ENCODE measurements at regions not wholly inside any gene's neighbourhood (a gene's known extent, or its start where the extent isn't known, plus 50 kb on each side); places are given as distances from the start of the nearest gene placed in this dataset.
"Not testable (repeated sequence)": the region's sequence is repeated elsewhere in the genome, so short reads cannot be mapped to it uniquely, and the experiment has no call there.

DNA sequence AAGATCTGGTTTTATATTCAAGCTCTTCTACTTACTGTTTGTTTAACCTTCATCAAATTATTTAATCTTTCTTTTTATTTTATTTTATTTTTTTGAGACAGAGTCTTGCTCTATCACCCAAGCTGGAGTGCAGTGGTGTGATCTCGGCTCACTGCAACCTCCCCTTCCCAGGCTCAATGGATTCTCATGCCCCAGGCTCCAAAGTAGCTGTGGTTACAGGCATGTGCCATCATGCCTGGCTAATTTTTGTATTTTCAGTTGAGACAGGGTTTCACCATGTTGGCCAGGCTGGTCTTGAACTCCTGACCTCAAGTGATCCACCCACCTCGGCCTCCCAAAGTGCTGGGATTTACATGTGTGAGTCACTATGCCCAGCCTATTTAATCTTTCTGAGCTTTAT is 821.5 kb upstream of the ATXN7L3B start:
- POLR2A ChIA-PET (ENCODE audit: partially characterized antibody); H2BK15ac ChIP-seq (ENCODE audit: low read length); H3K79me2 ChIP-seq (ENCODE audit: control insufficient read depth in 1 of 2, insufficient read depth in 2 of 2, low read length in 2 of 2); H2AK5ac ChIP-seq (ENCODE audit: low read depth, low read length); H2BK120ac ChIP-seq (replicated peaks; ENCODE audit: low read depth, low read length); H3K9ac ChIP-seq (replicated peaks in 1 of 4; ENCODE audit: extremely low read depth in 1 of 4, low read depth in 3 of 4, low read length in 3 of 4); H3K4me2 ChIP-seq (ENCODE audit: insufficient read depth in 1 of 2, low read depth in 2 of 2, low read length in 2 of 2); H2BK20ac ChIP-seq (ENCODE audit: low read length); H4K20me1 ChIP-seq (replicated peaks in 1 of 2; ENCODE audit: control insufficient read depth in 1 of 2, insufficient read depth in 2 of 2, low read length in 2 of 2); H3K27ac ChIP-seq (ENCODE audit: low read depth, low read length); H3K4ac ChIP-seq (replicated peaks; ENCODE audit: insufficient read length, low read depth, low read length); H3K14ac ChIP-seq (ENCODE audit: insufficient read length); H3K4me1 ChIP-seq (replicated peaks in 1 of 4; ENCODE audit: control insufficient read depth in 3 of 4, insufficient read depth in 4 of 4, low read length in 3 of 4); H4K5ac ChIP-seq (ENCODE audit: insufficient read length, low read depth, low read length); DNase-seq (ENCODE audit: low read depth in 1 of 2, low spot score in 2 of 2); H2AFZ ChIP-seq (ENCODE audit: low read length); H3K9me3 ChIP-seq (ENCODE audit: insufficient read depth in 2 of 2, low read depth in 1 of 2, low read length in 1 of 2); H2BK5ac ChIP-seq (ENCODE audit: low read depth, low read length); H3K79me1 ChIP-seq (ENCODE audit: low read depth, low read length); H4K8ac ChIP-seq (ENCODE audit: extremely low read depth, insufficient read depth, low read length); H3K18ac ChIP-seq (ENCODE audit: extremely low read depth, low read length); H3K36me3 ChIP-seq (ENCODE audit: control insufficient read depth in 2 of 4, insufficient read depth in 4 of 4, low read length in 3 of 4); H3K23me2 ChIP-seq (ENCODE audit: low read depth, low read length); H3K4me3 ChIP-seq (ENCODE audit: extremely low read depth in 1 of 4, insufficient read depth in 2 of 4, low read depth in 3 of 4, low read length in 4 of 4); H3K23ac ChIP-seq (ENCODE audit: insufficient read length); FAIRE-seq; H2BK12ac ChIP-seq (ENCODE audit: low read depth, low read length); H3K27me3 ChIP-seq (replicated peaks in 1 of 4; ENCODE audit: control insufficient read depth in 3 of 4, extremely low read depth in 1 of 4, insufficient read depth in 3 of 4, low read length in 3 of 4); H4K91ac ChIP-seq (replicated peaks; ENCODE audit: insufficient read length, low read length); H3K56ac ChIP-seq (replicated peaks; ENCODE audit: insufficient read length, low read depth, low read length): not testable (repeated sequence)
- CTCF ChIA-PET (ENCODE audit: partially characterized antibody) = interaction anchor here (1.1 kb wide), 1 partner anchor 644 kb away, joined by 3 read pairs; no protein-coding TSS in a partner anchor
- 88% methylated on average over 2 of the region's 2 CpGs; no CpG with 5 or more reads in 1 of the 2 experiments for WGBS, 2 experiments (ENCODE audit: extremely low coverage in 1 of 2, insufficient coverage in 1 of 2, insufficient read length in 1 of 2, insufficient replicate concordance in 2 of 2, low coverage in 1 of 2, low lambda C conversion rate in 2 of 2, missing lambda C conversion rate in 1 of 2)

Data from H1 (cell line).